HAP-1 (cell line): ENCODE measurements at regions not wholly inside any gene's neighbourhood (a gene's known extent, or its start where the extent isn't known, plus 50 kb on each side); places are given as distances from the start of the nearest gene placed in this dataset.

Experiments used
- DNase-seq, 2 experiments: peaks; one replicate each; pipeline ENCODE4 v3.0.0-alpha.2; 2016 to 2020; ENCODE audit warnings: low spot score in 2 of 2
- H3K27me3 ChIP-seq: fragments of 250-450 bp; sonication (Bioruptor Pico); 2 replicates; pipeline ENCODE4 v1.5.1; 2020; ENCODE audit warnings: low read depth, mild to moderate bottlenecking, moderate library complexity
- H3K36me3 ChIP-seq: fragments of 250-450 bp; sonication (Bioruptor Pico); replicated peaks from 2 replicates; pipeline ENCODE4 v1.5.1; 2020; ENCODE audit warnings: mild to moderate bottlenecking
- H3K4me1 ChIP-seq: fragments of 250-450 bp; sonication (Bioruptor Pico); 2 replicates; pipeline ENCODE4 v1.5.1; 2020; ENCODE audit warnings: mild to moderate bottlenecking
- H3K4me3 ChIP-seq: fragments of 250-450 bp; sonication (Bioruptor Pico); 2 replicates; pipeline ENCODE4 v1.5.1; 2020; ENCODE audit warnings: mild to moderate bottlenecking, moderate library complexity
- H3K9me3 ChIP-seq: fragments of 250-450 bp; sonication (Bioruptor Pico); 2 replicates; pipeline ENCODE4 v1.5.1; 2020; ENCODE audit warnings: mild to moderate bottlenecking, moderate library complexity
- in situ Hi-C: fragments of 300-500 bp; cut with MboI; formaldehyde crosslinking; loops from 3 replicates; pipeline ENCODE4 v1.14.3; 2020; ENCODE audit warnings: low sequenced_read_pairs, inconsistent platforms, mixed read lengths

DNA sequence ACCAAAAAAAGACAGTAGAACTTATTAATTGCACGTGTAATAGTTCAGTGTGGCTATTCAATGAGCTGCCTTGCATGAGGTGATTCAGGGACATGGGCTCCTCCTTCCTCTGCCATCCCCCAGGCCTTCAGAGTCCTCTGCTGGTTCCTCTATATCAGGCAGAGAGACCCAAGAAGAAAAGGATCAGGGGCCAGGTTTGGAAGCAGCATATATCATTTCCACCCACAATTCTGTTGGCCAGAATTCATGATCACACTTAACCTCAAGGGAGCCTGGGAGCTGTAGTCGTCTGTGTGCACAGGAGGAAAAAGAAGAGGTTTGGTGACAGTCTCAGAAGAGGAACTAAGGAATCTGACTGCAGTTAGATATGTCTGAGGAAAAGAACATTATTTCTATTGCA lies 114.0 kb upstream of the GLS start:
- no peaks in the 10 kb centered on the region for H3K9me3 ChIP-seq
- no peaks in the 10 kb centered on the region for H3K36me3 ChIP-seq
- no peaks in the 10 kb centered on the region for H3K27me3 ChIP-seq
- no peak for DNase-seq
- no peaks in the 10 kb centered on the region; the same call in 1 of the 2 replicates for H3K4me1 ChIP-seq
- H3K4me3 ChIP-seq: no peak overlapping the region
- in situ Hi-C loops: no loop called here

DNA sequence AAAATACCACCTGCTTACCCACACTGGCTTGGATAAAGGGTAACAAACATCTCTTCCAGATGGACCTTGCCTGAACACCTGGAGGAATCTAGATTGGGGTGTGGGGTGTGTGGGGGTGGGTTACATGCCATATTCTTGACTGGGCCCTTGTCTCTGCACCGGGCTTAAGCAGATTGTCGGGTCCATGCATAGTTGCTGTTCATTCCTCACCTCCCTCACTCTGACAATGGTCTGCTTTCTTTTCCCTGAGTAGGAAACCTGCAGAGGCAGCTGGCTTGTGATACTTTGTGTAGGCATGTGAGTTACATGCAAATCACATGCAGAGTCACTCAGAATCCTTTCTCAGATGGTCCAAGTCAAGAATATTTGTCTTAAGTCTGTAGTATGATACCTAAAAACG lies 112.8 kb upstream of the GLS start:
- no peak for DNase-seq
- H3K36me3 ChIP-seq: no peaks in the 10 kb centered on the region
- H3K4me3 ChIP-seq: no peak overlapping the region
- H3K27me3 ChIP-seq: no peaks in the 10 kb centered on the region
- H3K9me3 ChIP-seq: no peaks in the 10 kb centered on the region
- in situ Hi-C loops: no loop called here
- H3K4me1 ChIP-seq: no peaks in the 10 kb centered on the region; the same call in 1 of the 2 replicates

- Histone ChIP-seq H3K9me3 (no peaks in the 10 kb centered on the region), H3K36me3 (no peaks in the 10 kb centered on the region), H3K4me1 (no peaks in the 10 kb centered on the region), H3K27me3 (no peaks in the 10 kb centered on the region), H3K4me3 (no peak overlapping the region)
- in situ Hi-C loops: no loop called here
- DNase-seq: no peak
These were observed 111.4 kb upstream of the GLS start for GRCh38 chr2:190769258-190769657.

DNA sequence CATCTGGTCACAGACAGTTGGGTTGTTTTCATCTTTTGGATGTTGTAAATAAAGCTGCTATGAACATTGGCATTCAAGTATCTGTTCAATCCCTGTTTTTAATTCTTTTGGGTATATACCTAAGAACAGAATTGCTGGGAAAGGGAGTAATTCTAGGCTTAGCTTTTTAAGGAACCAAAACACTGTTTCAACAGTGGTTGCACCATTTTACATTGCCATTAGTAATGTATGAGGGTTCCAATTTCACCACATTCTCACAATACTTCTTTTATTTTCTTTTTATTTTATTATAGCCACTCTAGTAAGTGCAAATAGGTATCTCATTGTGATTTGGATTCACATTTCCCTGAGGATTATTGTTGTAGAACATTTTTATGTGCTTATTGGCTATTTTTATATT lies 108.9 kb upstream of the GLS start:
- H3K4me1 ChIP-seq: no peaks in the 10 kb centered on the region
- DNase-seq: no peak
- no peaks in the 10 kb centered on the region for H3K9me3 ChIP-seq
- H3K4me3 ChIP-seq: no peak overlapping the region
- in situ Hi-C loops: no loop called here
- no peaks in the 10 kb centered on the region for H3K36me3 ChIP-seq
- no peaks in the 10 kb centered on the region for H3K27me3 ChIP-seq

- no peak for DNase-seq
- no peaks in the 10 kb centered on the region for H3K27me3 ChIP-seq
- in situ Hi-C loops: no loop called here
- H3K4me1 ChIP-seq: no peaks in the 10 kb centered on the region
- no peak overlapping the region for H3K4me3 ChIP-seq
- H3K36me3 ChIP-seq: no peaks in the 10 kb centered on the region
- H3K9me3 ChIP-seq: no peaks in the 10 kb centered on the region
These were observed 100.0 kb upstream of the GLS start for GRCh38 chr2:190780594-190780993.

DNA sequence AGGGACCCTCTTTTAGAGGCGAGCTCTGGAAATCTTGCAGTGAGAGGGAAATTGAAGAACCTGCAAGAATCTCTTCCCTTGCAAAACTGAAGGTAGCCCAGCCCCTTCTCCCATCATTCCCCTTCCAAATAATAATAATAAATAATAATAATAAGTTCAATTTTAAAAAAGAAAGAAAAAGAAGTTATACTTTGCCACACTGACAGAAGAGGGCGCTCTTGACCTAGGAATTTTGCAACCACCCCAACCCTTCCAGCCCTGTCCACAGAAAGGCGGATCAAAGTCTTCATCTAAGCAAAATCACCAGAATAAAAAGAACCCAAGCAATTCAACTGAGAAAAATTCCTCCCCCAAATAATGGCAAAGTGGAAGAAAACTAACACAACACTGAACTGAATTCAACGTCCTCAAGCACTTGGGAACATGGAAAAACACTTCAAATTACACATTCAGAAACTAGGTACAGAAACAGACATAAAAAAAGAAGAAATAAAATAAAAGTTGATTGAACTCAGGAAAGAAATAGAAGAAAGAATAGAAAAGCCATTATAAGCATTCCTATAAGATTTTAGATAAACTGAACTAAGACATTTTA lies 98.9 kb upstream of the GLS start:
- H3K9me3 ChIP-seq: no peaks in the 10 kb centered on the region
- no peaks in the 10 kb centered on the region for H3K4me1 ChIP-seq
- H3K36me3 ChIP-seq: no peaks in the 10 kb centered on the region
- H3K27me3 ChIP-seq: no peaks in the 10 kb centered on the region
- no peak overlapping the region for H3K4me3 ChIP-seq
- peak; percentile 53 to 69 for DNase-seq
- in situ Hi-C loops: no loop called here

DNA sequence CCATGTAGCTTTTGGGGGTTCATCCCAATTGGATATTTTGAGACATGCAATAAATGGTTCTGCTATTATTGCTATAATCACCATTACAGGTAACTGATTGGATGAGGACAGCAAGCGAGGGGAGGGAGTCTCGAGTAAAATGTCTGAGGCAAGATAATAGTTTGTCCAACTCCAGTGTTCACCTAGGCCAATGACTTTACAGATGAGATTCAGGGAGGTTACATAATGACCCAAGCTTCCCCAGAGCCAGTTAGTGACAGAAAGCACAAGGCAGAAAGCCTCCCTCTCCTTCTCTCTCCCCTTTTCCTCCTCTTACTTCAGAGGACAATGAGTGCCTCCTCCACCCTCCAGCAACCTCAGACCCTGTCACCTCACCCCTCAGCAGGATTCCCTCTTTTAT lies 98.4 kb upstream of the GLS start:
- H3K4me3 ChIP-seq: no peak overlapping the region
- DNase-seq: no peak
- no peaks in the 10 kb centered on the region for H3K4me1 ChIP-seq
- no peaks in the 10 kb centered on the region for H3K27me3 ChIP-seq
- in situ Hi-C loops: no loop called here
- no peaks in the 10 kb centered on the region for H3K9me3 ChIP-seq
- H3K36me3 ChIP-seq: no peaks in the 10 kb centered on the region

DNA sequence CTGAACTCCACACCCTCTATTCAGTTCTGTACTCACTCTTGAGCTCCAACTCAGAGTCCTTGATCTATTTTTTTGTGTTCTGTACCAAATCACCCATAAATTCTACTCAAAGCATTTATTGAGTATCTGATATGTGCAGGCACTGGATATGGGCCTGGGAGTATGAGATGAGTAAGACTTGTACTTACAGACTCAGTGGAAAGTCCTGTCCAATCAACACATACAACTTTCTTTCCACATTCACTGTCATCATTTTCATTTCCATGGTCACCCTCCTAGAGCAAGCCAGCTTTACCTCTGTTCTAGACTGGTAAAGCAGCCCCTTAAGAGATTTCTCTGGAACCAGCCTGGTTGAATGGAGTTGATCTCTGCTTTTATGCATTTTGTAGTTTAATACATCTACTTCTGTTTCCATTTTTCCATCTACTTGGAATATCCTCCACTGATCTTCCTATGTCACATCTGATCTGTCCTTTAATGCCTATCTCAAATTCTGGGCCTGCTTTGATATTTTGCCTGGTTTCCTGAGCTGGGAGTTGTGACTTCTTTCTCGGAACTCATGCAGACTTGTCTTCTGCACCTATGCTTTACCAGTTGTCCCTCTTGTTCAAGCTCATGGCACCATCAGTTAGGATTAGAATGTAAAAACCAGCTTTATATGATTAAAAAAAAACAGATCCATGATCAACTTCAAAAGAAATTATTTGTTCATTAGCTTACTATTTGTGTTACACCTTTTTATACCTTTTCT lies 96.9 kb upstream of the GLS start:
- H3K27me3 ChIP-seq: no peaks in the 10 kb centered on the region
- H3K4me3 ChIP-seq: no peak overlapping the region
- H3K9me3 ChIP-seq: no peaks in the 10 kb centered on the region
- H3K4me1 ChIP-seq: no peaks in the 10 kb centered on the region
- in situ Hi-C loops: no loop called here
- no peak for DNase-seq
- no peaks in the 10 kb centered on the region for H3K36me3 ChIP-seq

DNA sequence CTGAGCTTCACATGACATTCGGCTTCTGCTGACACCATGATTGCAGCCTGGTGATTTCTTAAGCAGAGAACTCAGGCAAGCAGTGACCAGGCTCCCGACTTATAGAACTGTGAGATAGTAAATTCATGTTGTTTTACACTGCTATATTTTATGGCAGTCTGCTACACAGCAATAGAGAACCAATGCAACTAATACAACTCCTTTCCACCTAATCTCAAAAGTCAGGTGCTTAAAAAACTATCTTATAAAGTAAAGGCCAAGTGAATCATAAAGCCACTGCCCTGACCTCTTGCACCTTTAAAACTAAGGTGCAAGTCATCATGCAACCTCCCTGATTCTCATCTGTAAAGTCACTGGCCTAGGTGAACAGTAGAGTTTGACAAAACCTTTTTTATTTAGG lies 95.3 kb upstream of the GLS start:
- DNase-seq: no peak
- in situ Hi-C loops: no loop called here

DNA sequence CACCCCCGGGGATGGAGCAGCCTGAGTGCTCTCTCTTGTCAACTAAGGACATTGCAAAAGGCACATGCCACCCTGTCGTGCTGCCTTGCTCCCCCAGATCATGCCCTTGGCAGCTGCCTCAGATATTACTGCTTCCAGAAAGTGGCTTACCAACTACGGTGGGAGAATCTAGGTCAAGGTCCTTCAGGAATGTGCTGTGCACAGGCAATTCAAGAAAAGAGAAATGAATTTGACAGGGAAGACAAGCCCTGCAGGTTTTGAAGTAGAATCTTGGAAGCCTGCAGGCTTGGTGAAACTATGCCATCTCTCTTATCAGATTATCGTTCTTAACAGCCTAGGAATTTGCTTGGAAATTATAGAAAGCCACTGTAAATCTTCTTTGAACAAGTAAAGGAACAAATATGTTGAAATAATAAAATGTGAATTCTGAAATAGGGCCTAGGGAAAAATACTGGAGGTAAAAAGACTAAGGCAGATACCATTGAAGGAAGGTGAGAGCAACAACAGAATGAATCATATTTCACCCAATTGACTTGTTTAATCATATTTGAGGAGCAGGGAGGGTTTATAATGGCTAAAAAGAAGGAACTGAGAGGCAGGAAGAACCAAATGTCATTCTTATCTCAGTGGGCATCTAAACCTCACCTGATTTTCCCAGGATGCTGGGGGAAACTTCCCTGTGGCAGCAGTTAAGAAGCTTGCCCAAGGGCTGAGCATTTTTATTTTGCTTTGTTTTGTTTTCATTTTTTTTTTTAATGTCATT lies 94.0 kb upstream of the GLS start:
- DNase-seq: no peak
- no peak overlapping the region for H3K4me3 ChIP-seq
- in situ Hi-C loops: no loop called here

More for the DNA sequence above, 95.3 kb upstream of the GLS start:
- H3K4me1 ChIP-seq: no peaks in the 10 kb centered on the region
- no peaks in the 10 kb centered on the region for H3K36me3 ChIP-seq
- no peaks in the 10 kb centered on the region for H3K27me3 ChIP-seq
- no peaks in the 10 kb centered on the region for H3K9me3 ChIP-seq
- no peak overlapping the region for H3K4me3 ChIP-seq

DNA sequence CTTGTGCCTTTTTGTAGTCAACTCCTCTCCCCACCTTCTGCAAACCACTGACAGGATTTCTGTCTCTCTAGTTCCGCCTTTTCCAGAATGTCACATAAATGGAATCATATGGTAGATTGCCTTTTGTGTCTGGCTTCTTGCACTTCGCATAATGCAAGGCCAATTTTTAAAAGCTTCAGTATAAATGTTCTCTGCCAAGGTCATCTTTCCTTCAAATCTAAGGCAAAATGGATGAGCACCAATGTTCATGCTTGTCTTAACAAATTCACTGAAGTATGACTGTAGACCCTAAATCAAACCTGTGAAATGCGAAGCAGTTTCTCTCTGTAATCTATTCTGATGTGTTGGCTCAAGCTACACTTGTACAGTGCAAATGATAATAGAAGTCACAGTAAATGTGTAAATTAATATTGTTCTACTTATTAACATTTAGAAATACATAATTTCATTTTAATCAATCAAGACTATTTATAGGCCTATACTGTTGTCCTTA lies 92.8 kb upstream of the GLS start:
- Histone ChIP-seq H3K4me3 (no peak overlapping the region), H3K27me3 (no peaks in the 10 kb centered on the region; the same call in 1 of the 2 replicates), H3K36me3 (no peaks in the 10 kb centered on the region), H3K4me1 (no peaks in the 10 kb centered on the region), H3K9me3 (no peaks in the 10 kb centered on the region)
- in situ Hi-C loops: no loop called here
- no peak for DNase-seq

More for the DNA sequence above, 94.0 kb upstream of the GLS start:
- Histone ChIP-seq H3K36me3 (no peaks in the 10 kb centered on the region), H3K27me3 (no peaks in the 10 kb centered on the region; the same call in 1 of the 2 replicates), H3K4me1 (no peaks in the 10 kb centered on the region), H3K9me3 (no peaks in the 10 kb centered on the region)

- Histone ChIP-seq H3K4me3 (no peak overlapping the region), H3K4me1 (no peaks in the 10 kb centered on the region), H3K9me3 (no peaks in the 10 kb centered on the region), H3K27me3 (no peaks in the 10 kb centered on the region; the same call in 1 of the 2 replicates), H3K36me3 (no peaks in the 10 kb centered on the region)
- in situ Hi-C loops: no loop called here
- no peak for DNase-seq
These were observed 91.3 kb upstream of the GLS start for GRCh38 chr2:190789074-190790004.

DNA sequence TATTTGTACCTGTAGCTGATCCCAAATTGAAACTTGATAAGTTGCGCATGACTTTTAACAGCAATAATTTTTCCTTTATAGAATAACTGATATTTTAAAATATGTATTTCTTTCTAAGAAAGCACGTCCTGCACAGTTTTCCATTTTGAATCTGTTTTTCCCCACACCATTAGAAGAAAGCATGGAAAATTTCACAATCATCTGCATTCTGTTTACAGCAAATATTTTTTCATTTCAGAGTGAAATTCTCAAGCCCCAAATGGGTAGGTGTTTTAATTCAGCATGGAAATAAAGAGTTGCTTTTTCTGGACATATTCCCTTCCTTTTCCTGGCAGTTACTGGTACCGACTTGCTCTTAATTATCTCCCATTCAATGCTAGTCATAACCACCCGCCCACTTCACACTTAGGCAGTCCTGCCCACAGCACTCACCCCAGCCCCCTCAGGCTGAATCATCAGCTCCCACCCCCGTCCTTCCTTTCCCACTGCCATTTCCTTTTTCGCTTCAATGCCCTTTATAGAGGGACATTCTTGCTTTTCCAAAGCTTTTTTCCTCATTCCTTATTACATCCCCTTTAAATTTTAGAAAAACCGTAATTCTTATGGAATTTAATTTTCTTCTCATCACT lies 89.2 kb upstream of the GLS start:
- in situ Hi-C loops: no loop called here
- no peaks in the 10 kb centered on the region; the same call in 1 of the 2 replicates for H3K27me3 ChIP-seq
- no peaks in the 10 kb centered on the region for H3K4me1 ChIP-seq
- no peaks in the 10 kb centered on the region for H3K36me3 ChIP-seq
- no peak overlapping the region for H3K4me3 ChIP-seq
- no peaks in the 10 kb centered on the region for H3K9me3 ChIP-seq
- DNase-seq: peak in 1 of 2 experiments; percentile 13
